SK-N-SH (cell line): ENCODE measurements at regions not wholly inside any gene's neighbourhood (a gene's known extent, or its start where the extent isn't known, plus 50 kb on each side); places are given as distances from the start of the nearest gene placed in this dataset.

ENCODE experiments used
- CTCF ChIA-PET: fragments of 300-600, 350-600 bp; formaldehyde crosslinking; extraction: SDS; loops from one replicate; lab custom pipeline; 2021; lab: Yijun Ruan, JAX
- POLR2A ChIA-PET: fragments of 350-600 bp; sonication (Branson Sonifier 250); formaldehyde crosslinking; extraction: SDS; loops from one replicate; lab custom pipeline; 2020; ENCODE audit warnings: antibody characterized with exemption, inconsistent platforms; lab: Yijun Ruan, JAX
- DNase-seq: peaks from one replicate; pipeline ENCODE4 v3.0.0; 2012
- H2AFZ ChIP-seq: fragments of 200-600 bp; sonication (generic); 2 replicates; pipeline ENCODE4 v1.8.1; 2016; ENCODE audit warnings: antibody characterized with exemption, mild to moderate bottlenecking, low read depth
- H3F3A ChIP-seq: fragments of 200-600 bp; sonication (generic); replicated peaks from 2 replicates; pipeline ENCODE3; 2016; ENCODE audit warnings: antibody characterized with exemption, mild to moderate bottlenecking; ENCODE audit not compliant: insufficient read depth
- H3K27ac ChIP-seq, 2 experiments: fragments of 200-500 bp in 1 of 2; fragments of 200-600 bp in 1 of 2; sonication (Bioruptor generic) in 1 of 2; sonication (generic), shearing (Covaris generic) in 1 of 2; 2 replicates each; pipeline versions ENCODE4 v1.5.1 to v1.6.1; 2014 to 2016; ENCODE audit warnings: low read depth in 2 of 2, inconsistent platforms in 1 of 2, low read length in 1 of 2, mild to moderate bottlenecking in 1 of 2, mixed read lengths in 1 of 2
- H3K27me3 ChIP-seq: fragments of 200-600 bp; sonication (generic), shearing (Covaris generic); 2 replicates; pipeline ENCODE4 v1.6.1; 2016; ENCODE audit warnings: mixed run types; ENCODE audit not compliant: insufficient read depth
- H3K36me3 ChIP-seq, 2 experiments: fragments of 200-500 bp in 1 of 2; fragments of 200-600 bp in 1 of 2; sonication (Bioruptor generic) in 1 of 2; sonication (generic) in 1 of 2; replicated peaks in 1 of 2; 2 replicates each; pipeline versions ENCODE3 to v1.5.1; 2014 to 2016; ENCODE audit warnings: low read length in 1 of 2, mild to moderate bottlenecking in 1 of 2; ENCODE audit not compliant: insufficient read depth in 2 of 2, control insufficient read depth in 1 of 2
- H3K4me1 ChIP-seq, 2 experiments: fragments of 200-500 bp in 1 of 2; fragments of 200-600 bp in 1 of 2; sonication (Bioruptor generic) in 1 of 2; sonication (generic), shearing (Covaris generic) in 1 of 2; 2 replicates each; pipeline versions ENCODE4 v1.5.1 to v1.6.1; 2014 to 2016; ENCODE audit warnings: low read depth in 1 of 2, low read length in 1 of 2, mixed run types in 1 of 2; ENCODE audit not compliant: insufficient read depth in 2 of 2, control insufficient read depth in 1 of 2
- H3K4me2 ChIP-seq: fragments of 200-600 bp; sonication (generic), shearing (Covaris generic); 2 replicates; pipeline ENCODE4 v1.6.1; 2017; ENCODE audit warnings: mixed run types
- H3K4me3 ChIP-seq, 2 experiments: fragments of 200-500 bp in 1 of 2; fragments of 200-600 bp in 1 of 2; sonication (Bioruptor generic) in 1 of 2; sonication (generic), shearing (Covaris generic) in 1 of 2; 2 replicates each; pipeline versions ENCODE4 v1.5.1 to v1.8.1; 2014 to 2016; ENCODE audit warnings: low read depth in 2 of 2, inconsistent platforms in 1 of 2, low read length in 1 of 2, mild to moderate bottlenecking in 1 of 2, mixed read lengths in 1 of 2, moderate library complexity in 1 of 2
- H3K79me2 ChIP-seq: fragments of 200-600 bp; sonication (generic); 2 replicates; pipeline ENCODE4 v1.8.1; 2017; ENCODE audit warnings: mild to moderate bottlenecking; ENCODE audit not compliant: insufficient read depth
- H3K9ac ChIP-seq: fragments of 200-600 bp; sonication (generic); 2 replicates; pipeline ENCODE4 v1.6.1; 2017; ENCODE audit warnings: mixed run types
- H3K9me2 ChIP-seq: fragments of 200-600 bp; sonication (generic); 2 replicates; pipeline ENCODE4 v1.6.1; 2017; ENCODE audit warnings: mixed run types
- H3K9me3 ChIP-seq: fragments of 200-600 bp; sonication (generic); 2 replicates; pipeline ENCODE4 v1.6.1; 2017; ENCODE audit warnings: mixed run types, mild to moderate bottlenecking, moderate library complexity
- H4K20me1 ChIP-seq: fragments of 200-600 bp; sonication (generic); 2 replicates; pipeline ENCODE4 v1.6.1; 2017; ENCODE audit warnings: mild to moderate bottlenecking, mixed run types; ENCODE audit not compliant: insufficient read depth
- CTCF ChIP-seq: fragments of 200-600 bp; sonication (generic); IDR thresholded peaks from 2 replicates; pipeline ENCODE4 v1.6.1; 2017; ENCODE audit warnings: antibody characterized with exemption, mild to moderate bottlenecking, moderate library complexity
- ELF1 ChIP-seq: IDR thresholded peaks from 2 replicates; pipeline ENCODE4 v1.4.0; 2012
- EP300 ChIP-seq, 2 experiments: IDR thresholded peaks; 2 replicates each; pipeline versions ENCODE4 v1.4.0 to v1.6.1; 2012; ENCODE audit warnings: borderline replicate concordance in 1 of 2, low read depth in 1 of 2, low read length in 1 of 2
- FOSL2 ChIP-seq: IDR thresholded peaks from 2 replicates; pipeline ENCODE4 v1.4.0; 2012; ENCODE audit warnings: low read depth, mild to moderate bottlenecking, moderate library complexity, borderline replicate concordance
- GABPA ChIP-seq: IDR thresholded peaks from 2 replicates; pipeline ENCODE4 v1.4.0; 2012; ENCODE audit warnings: low read depth, mild to moderate bottlenecking
- JUND ChIP-seq: IDR thresholded peaks from 2 replicates; pipeline ENCODE4 v1.4.0; 2012
- MEF2A ChIP-seq: IDR thresholded peaks from 2 replicates; pipeline ENCODE4 v1.4.0; 2012; ENCODE audit warnings: low read depth, borderline replicate concordance
- NFIC ChIP-seq: IDR thresholded peaks from 2 replicates; pipeline ENCODE4 v1.4.0; 2012; ENCODE audit warnings: borderline replicate concordance
- NRF1 ChIP-seq: IDR thresholded peaks from 2 replicates; pipeline ENCODE4 v1.6.1; 2012; ENCODE audit warnings: low read depth, mild to moderate bottlenecking, low read length
- RAD21 ChIP-seq: IDR thresholded peaks from 2 replicates; pipeline ENCODE4 v1.6.1; 2012; ENCODE audit warnings: mild to moderate bottlenecking, low read length
- RCOR1 ChIP-seq: fragments of 150-350 bp; IDR thresholded peaks from 2 replicates; pipeline ENCODE4 v1.6.1; 2017; ENCODE audit warnings: antibody characterized with exemption, low read length
- SIN3A ChIP-seq: IDR thresholded peaks from 2 replicates; pipeline ENCODE4 v1.6.1; 2012; ENCODE audit warnings: low read depth, mild to moderate bottlenecking, low read length, moderate library complexity, borderline replicate concordance
- SMC3 ChIP-seq: IDR thresholded peaks from 2 replicates; pipeline ENCODE4 v1.6.1; 2012; ENCODE audit warnings: low read depth, low read length, improper control_type of control experiment
- TCF12 ChIP-seq: IDR thresholded peaks from 2 replicates; pipeline ENCODE4 v1.4.0; 2012
- TEAD4 ChIP-seq: IDR thresholded peaks from 2 replicates; pipeline ENCODE4 v1.4.0; 2012; ENCODE audit warnings: mild to moderate bottlenecking, borderline replicate concordance; ENCODE audit not compliant: insufficient read depth
- WGBS: methylation state at CpG from one replicate; pipeline ENCODE4 v1.1.6; 2017; ENCODE audit warnings: low lambda C conversion rate; 5-methylcytosine and 5-hydroxymethylcytosine counted together
- TF ChIP-seq, protein P1 (sequence below): fragments of 150-350 bp; IDR thresholded peaks from 2 replicates; pipeline ENCODE4 v1.6.1; 2016; ENCODE audit warnings: mild to moderate bottlenecking, low read depth, low read length
- TF ChIP-seq, protein P2 (sequence below): fragments of 150-350 bp; IDR thresholded peaks from 2 replicates; pipeline ENCODE4 v1.6.1; 2017; ENCODE audit warnings: antibody characterized with exemption, low read length, low read depth, borderline replicate concordance
- TF ChIP-seq, protein P3 (sequence below): IDR thresholded peaks from 2 replicates; pipeline ENCODE4; 2012

GRCh38 chr4:59630235-59630634 is 1569.9 kb upstream of the ADGRL3 start:
- POLR2A ChIA-PET: no interaction called here

DNA sequence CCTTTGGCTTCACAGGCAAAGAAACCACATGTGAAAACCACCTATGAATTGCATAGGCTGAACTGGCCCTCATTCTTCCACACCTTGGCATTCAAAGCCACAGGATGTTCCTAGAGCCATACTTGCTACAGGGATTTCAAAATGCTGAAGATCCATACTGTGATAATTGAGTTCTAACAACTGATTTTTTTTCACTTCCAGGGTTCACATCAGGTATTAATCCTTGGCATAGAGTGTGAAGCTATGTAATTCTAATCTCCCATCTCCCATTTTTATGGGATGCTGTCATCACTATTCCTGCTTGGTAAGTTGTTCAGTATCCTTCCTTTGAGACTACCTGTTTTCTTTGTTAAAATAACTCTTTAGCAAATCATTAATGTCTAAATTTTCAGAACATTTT is 1569.2 kb upstream of the ADGRL3 start:
- H2AFZ ChIP-seq: no peak overlapping the region
- no peaks in the 10 kb centered on the region for H4K20me1 ChIP-seq
- ChIA-PET CTCF (no interaction called here), POLR2A (no interaction called here)
- H3K79me2 ChIP-seq: no peaks in the 10 kb centered on the region
- no peak for TF ChIP-seq EP300 (IDR thresholded peaks at IDR 0.05; ENCODE audit: borderline replicate concordance in 1 of 2, low read depth in 1 of 2, low read length in 1 of 2)
- no peak for TF ChIP-seq NFIC
- no peak for TF ChIP-seq ELF1
- TF ChIP-seq RCOR1: no peak
- no peak for TF ChIP-seq GABPA
- no peak for TF ChIP-seq RAD21
- TF ChIP-seq TEAD4: no peak
- TF ChIP-seq CTCF: no peak
- no peak for TF ChIP-seq NRF1
- TF ChIP-seq, protein P1, sequence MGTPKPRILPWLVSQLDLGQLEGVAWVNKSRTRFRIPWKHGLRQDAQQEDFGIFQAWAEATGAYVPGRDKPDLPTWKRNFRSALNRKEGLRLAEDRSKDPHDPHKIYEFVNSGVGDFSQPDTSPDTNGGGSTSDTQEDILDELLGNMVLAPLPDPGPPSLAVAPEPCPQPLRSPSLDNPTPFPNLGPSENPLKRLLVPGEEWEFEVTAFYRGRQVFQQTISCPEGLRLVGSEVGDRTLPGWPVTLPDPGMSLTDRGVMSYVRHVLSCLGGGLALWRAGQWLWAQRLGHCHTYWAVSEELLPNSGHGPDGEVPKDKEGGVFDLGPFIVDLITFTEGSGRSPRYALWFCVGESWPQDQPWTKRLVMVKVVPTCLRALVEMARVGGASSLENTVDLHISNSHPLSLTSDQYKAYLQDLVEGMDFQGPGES: no peak
- TF ChIP-seq, protein P2, sequence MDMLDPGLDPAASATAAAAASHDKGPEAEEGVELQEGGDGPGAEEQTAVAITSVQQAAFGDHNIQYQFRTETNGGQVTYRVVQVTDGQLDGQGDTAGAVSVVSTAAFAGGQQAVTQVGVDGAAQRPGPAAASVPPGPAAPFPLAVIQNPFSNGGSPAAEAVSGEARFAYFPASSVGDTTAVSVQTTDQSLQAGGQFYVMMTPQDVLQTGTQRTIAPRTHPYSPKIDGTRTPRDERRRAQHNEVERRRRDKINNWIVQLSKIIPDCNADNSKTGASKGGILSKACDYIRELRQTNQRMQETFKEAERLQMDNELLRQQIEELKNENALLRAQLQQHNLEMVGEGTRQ: no peak
- no peak for TF ChIP-seq FOSL2
- TF ChIP-seq, protein P3, sequence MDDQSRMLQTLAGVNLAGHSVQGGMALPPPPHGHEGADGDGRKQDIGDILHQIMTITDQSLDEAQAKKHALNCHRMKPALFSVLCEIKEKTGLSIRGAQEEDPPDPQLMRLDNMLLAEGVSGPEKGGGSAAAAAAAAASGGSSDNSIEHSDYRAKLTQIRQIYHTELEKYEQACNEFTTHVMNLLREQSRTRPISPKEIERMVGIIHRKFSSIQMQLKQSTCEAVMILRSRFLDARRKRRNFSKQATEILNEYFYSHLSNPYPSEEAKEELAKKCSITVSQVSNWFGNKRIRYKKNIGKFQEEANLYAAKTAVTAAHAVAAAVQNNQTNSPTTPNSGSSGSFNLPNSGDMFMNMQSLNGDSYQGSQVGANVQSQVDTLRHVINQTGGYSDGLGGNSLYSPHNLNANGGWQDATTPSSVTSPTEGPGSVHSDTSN: no peak
- no peak for TF ChIP-seq MEF2A
- no peak for TF ChIP-seq JUND
- TF ChIP-seq SMC3: no peak
- no peak overlapping the region for H3K9ac ChIP-seq
- H3K4me2 ChIP-seq: no peak overlapping the region
- no peaks in the 10 kb centered on the region; a peak in 1 of 4 replicates for H3K4me1 ChIP-seq
- no peaks in the 10 kb centered on the region for H3F3A ChIP-seq
- no peaks in the 10 kb centered on the region for H3K36me3 ChIP-seq
- H3K27me3 ChIP-seq: no peaks in the 10 kb centered on the region
- DNase-seq: no peak
- no peaks in the 10 kb centered on the region for H3K9me3 ChIP-seq
- H3K9me2 ChIP-seq: no peaks in the 10 kb centered on the region
- H3K4me3 ChIP-seq: no peak overlapping the region
- no peak overlapping the region for H3K27ac ChIP-seq

More at GRCh38 chr4:59630235-59630634, 1569.9 kb upstream of the ADGRL3 start:
- H3K4me2 ChIP-seq: no peak overlapping the region
- H3K4me3 ChIP-seq: no peak overlapping the region
- TF ChIP-seq ELF1 (no peak), TCF12 (no peak), EP300 (IDR thresholded peaks at IDR 0.05; ENCODE audit: borderline replicate concordance in 1 of 2, low read depth in 1 of 2, low read length in 1 of 2) (no peak), RAD21 (no peak), SIN3A (no peak)
- no peaks in the 10 kb centered on the region for H3K27me3 ChIP-seq
- H3F3A ChIP-seq: no peaks in the 10 kb centered on the region
- no peaks in the 10 kb centered on the region for H3K36me3 ChIP-seq
- H3K9me3 ChIP-seq: no peaks in the 10 kb centered on the region
- WGBS: 10% methylated on average over 3 of the region's 3 CpGs
- H3K4me1 ChIP-seq: no peaks in the 10 kb centered on the region; a peak in 1 of 4 replicates
- no peak overlapping the region for H3K9ac ChIP-seq
- CTCF ChIA-PET: no interaction called here
- no peak for DNase-seq
- no peaks in the 10 kb centered on the region for H3K9me2 ChIP-seq
- no peaks in the 10 kb centered on the region for H3K79me2 ChIP-seq
- no peak overlapping the region for H3K27ac ChIP-seq
- H2AFZ ChIP-seq: no peak overlapping the region
- H4K20me1 ChIP-seq: no peaks in the 10 kb centered on the region
